ENCODE measurements at regions not wholly inside any gene's neighbourhood (a gene's known extent, or its start where the extent isn't known, plus 50 kb on each side); places are given as distances from the start of the nearest gene placed in this dataset.
"Not testable (repeated sequence)": the region's sequence is repeated elsewhere in the genome, so short reads cannot be mapped to it uniquely, and the experiment has no call there.

DNA sequence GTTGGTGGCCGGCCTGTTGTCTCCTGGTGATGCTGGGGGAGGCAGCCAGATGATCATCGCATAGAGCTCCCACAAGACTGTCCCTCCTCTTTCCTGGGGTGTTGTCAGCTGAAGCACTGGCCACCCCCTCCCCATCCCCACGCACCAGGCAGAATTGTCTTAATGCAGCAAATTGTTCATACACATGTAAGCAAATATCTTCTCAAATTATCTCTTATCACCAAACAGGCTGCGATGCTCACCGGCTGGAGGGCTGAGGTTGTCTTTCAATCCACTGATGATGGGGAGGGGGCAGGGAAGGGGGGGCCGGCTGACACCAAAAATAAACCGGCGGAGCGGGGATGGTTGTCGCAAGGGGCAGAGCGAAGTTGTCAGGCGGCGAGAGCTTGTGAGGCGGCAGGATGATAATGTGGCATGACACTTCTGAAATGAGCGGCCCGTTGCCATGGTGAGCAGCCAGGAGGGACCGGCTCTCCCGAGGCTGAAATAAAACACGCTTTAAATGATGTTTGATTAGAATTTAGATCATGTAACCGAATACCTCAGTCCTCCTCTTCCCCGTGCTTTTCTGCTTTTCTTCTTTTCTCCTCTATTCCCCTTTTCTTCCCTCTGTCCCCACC is 59.8 kb downstream of the MRM1 start:
- DNase-seq = no peak

DNA sequence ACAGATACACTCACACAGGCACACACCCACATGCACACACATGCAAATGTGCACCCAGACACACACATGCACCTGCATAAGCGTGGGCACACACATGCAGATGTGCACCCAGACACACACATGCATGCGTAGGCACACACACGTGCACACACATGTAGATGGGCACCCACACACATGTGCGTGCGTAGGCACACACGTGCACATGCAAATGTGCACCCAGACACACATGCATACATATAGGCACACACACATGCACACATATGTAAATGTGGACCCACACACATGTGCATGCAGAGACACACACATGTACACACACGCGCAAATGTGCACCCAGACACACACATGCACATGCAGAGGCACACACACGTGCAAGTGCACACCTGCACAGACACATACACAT is 60.3 kb downstream of the MRM1 start:
- DNase-seq = no peak

DNA sequence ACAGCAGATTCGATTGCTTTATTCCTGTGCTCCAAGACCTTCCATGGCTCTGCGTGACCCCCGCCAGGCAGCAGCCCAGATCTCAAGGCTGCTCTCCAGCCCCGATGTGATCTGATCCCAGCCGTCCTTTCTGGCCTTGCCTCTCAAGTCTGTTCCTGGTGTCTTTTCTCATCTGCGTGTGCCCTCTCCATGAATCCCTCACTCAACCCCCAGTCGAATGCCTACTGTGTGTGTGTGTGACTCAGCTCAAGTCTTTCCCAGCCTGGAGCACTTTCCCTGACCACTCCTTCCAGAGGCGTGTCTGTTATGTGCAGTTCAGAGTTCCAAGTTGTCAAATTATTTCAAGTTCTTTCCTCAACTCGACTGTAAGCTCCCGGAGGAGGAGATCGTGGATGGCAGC is 64.0 kb downstream of the MRM1 start:
- no peak for DNase-seq

- DNase-seq = no peak
Measured at GRCh38 chr17:36667922-36668321, 66.5 kb downstream of the MRM1 start.

GRCh38 chr17:36668824-36669223 is 67.4 kb downstream of the MRM1 start:
- DNase-seq = no peak

GRCh38 chr17:36671144-36671543 is 69.8 kb downstream of the MRM1 start:
- DNase-seq = no peak

DNA sequence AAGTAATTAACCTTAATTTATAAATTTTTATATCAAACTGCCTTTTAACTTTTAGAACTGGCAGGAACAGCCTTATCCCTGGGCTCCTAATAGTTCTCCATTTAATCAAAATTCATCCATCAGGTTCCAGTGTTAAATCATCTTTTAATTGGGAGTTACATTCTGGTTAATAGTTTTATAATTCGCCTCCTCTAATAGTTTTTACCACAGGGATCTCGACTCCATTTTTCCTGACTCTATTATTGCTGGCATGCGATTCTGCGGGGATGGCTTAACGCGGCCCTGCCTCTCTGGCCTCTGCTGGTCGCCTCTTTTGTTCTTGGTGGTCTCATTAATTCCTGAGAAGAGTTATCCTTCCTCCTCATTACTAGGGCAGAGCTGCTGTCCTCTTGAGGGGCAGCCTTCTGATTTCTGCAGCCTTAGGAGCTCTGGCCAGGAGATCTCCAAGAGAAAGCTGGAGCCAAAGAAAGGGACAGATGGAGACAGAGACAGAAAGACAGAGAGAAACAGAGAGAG is 71.1 kb downstream of the MRM1 start:
- no peak for DNase-seq

GRCh38 chr17:36673068-36673467 is 71.7 kb downstream of the MRM1 start:
- DNase-seq = no peak

DNA sequence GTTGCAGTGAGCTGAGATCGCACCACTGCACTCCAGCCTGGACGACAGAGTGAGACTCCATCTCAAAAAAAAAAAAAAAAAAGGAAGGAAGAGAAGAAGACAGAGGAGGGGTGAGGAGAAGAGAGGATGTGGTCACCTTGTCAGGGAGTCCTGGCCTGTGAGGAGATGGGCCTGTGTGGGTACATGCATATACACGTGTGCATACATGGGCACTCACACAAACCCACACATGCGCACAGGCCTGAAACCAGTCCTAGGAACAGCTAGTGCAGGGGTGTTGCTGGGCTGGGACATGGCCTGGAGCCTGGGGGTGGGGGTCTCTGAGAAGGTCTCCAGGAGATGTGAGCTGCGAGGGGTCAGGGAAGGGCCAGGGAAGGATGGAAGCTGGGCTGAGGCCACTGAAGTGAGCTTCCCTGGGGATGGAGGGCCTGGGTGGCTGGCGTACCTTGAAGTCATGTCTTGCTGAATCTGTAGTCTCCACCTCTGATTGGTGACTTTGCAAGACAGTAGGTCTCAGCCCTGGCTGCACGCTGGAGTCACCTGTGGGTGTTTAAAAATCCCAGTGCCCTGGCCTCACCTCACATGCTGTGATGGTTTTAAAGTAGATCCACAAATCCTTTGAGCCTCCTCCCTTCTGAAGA is 72.4 kb downstream of the MRM1 start:
- DNase-seq = no peak

GRCh38 chr17:36674278-36674650 is 72.9 kb downstream of the MRM1 start:
- peak; percentile 9 for DNase-seq

GRCh38 chr17:36675250-36675649 is 73.9 kb downstream of the MRM1 start:
- no peak for DNase-seq

- DNase-seq = no peak
Measured at GRCh38 chr17:36675786-36676185, 74.4 kb downstream of the MRM1 start.

DNA sequence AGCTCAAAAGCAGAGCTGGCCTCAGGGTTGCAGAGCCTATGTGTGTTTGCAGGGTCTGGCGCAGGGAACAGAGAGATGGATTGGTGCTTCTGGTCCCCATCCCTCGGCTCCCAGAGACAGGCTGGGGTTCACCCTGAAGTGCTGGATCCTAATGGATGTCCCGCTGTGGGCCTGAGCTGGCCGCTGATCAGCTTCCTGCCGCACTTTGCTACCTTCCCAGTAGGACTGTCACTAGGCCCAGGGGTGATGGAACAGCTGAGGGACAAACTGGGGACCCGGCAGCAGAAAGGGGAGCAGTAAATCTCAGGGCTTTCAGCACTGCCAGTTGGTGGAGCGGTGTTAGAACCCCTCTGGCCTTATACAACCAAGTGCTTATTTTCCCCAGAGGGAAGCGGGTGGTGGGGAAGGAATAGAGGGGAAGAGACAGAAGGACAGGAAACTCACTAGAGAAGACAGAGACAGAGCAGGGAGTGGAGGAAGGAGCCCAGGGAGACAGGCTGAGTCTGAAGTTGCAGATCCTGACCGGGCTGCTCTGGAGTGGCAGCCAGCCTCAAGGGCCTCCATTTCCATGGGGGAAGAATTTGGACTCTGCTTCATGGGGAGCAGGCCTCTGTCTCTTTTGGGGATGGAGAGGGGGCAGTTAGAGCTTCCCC is 78.6 kb downstream of the MRM1 start:
- DNase-seq = no peak

GRCh38 chr17:36680701-36681202 is 79.4 kb downstream of the MRM1 start:
- DNase-seq = no peak

GRCh38 chr17:36682773-36683172 is 81.4 kb downstream of the MRM1 start:
- DNase-seq = no peak

DNA sequence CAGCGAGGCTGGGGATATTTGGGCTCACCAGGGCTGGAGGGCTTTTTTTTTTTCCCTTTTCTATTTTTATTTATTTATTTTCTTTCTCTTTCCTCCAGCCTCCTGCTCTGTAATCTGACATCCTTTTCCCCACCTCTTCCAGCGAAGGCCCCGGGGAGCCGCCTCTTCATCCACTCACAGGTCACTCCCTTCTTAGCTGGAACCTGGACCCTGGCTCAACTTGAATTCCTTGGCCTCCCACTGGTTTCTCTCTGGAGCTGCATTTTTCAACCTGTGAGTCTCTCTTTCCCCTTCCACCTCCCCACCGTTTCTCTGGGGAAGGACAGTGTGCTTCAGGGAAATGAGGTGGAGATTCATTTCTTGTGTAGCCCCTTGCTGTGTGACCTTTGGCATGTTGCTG is 82.0 kb downstream of the MRM1 start:
- no peak for DNase-seq

DNA sequence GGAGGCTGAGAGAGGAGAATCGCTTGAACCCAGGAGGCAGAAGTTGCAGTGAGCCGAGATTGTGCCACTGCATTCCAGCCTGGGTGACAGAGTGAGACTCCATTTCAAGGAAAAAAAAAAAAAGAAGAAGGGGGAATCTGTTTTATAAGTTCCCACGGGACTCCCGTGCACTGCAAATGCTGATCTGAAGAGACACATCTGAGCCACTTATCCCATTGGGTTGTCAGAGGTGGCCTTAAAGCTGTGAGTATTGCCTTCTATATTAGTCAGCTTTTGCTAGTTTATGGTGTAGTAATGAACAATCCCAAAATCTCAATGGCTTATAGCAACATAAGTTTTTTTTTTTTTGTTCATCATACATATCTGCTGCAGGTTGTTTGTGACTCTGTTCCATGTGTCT is 82.8 kb downstream of the MRM1 start:
- DNase-seq = no peak

DNA sequence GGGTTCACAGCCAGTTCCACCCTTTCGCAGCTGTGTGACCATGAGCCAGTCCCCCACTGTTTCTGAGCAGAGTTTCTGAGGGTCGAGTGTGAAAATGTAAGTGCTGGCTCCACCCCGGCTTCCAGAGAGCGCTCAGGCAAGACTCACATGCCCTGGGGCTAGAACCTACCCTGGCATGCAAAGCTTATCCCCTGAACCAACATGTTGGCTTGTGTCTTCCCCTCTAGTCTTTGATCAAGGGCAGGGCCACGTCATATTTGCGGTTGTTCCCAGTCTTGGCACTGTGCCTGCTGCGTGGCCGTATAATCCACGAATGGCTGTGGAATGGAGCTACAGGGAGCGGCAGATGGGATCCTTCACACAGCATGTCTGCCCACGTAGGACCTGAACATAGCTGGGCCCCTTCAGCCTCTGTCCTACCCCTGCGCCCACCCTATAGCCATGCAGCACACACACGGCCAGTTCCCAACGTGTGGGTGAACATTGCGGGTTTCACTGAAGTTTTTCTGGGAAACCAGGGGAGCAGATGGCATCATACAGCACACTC is 84.8 kb downstream of the MRM1 start:
- DNase-seq = no peak

GRCh38 chr17:36687736-36688135 is 86.4 kb downstream of the MRM1 start:
- no peak for DNase-seq

GRCh38 chr17:36689089-36689667 is 87.8 kb downstream of the MRM1 start:
- DNase-seq = no peak

DNA sequence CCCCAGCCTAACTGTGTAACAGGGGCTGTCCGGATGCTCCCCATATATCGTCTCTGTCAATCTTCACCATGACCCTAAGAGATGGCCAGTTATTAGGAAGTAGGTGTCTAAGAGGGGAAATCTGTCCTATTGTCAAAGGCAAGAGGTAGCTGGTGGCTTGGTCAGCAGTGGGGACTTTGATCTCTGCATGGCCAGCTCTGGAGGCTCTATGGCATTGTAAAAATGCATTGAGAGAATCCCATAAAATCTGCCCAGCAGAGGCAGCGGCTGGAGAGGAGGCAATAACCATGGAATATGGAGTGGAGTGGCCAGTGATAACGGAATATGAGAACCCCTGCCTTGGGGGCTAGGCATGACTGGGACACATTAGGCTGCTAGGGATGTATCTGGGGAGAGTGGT is 88.8 kb downstream of the MRM1 start:
- no peak for DNase-seq

- DNase-seq = no peak
Measured at GRCh38 chr17:36691606-36692005, 90.2 kb downstream of the MRM1 start.

DNA sequence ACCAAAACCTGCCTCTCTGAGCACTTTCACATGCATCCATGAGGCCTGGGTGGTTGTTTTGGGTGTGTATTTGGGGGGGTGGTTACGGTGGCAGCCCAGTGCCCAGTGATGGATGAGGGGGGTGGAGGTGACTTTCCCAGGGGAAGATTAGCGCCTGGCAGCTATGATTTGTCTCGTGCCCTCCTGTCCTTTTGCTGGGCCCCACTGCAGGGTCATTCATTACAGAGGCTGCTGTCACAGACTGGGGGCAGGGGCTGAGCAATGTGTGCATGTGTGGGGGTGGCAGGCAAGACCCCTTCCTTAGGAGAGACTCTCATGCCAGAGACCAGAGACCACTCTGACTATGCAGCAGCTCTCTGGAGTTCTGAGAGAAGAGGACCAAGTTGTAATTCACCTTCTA is 93.7 kb downstream of the MRM1 start:
- no peak for DNase-seq

- not testable (repeated sequence) for DNase-seq
Measured at GRCh38 chr17:36695710-36696109, 94.3 kb downstream of the MRM1 start.
